ENCODE measurements at regions not wholly inside any gene's neighbourhood (a gene's known extent, or its start where the extent isn't known, plus 50 kb on each side); places are given as distances from the start of the nearest gene placed in this dataset.
"Not testable (repeated sequence)": the region's sequence is repeated elsewhere in the genome, so short reads cannot be mapped to it uniquely, and the experiment has no call there.

DNA sequence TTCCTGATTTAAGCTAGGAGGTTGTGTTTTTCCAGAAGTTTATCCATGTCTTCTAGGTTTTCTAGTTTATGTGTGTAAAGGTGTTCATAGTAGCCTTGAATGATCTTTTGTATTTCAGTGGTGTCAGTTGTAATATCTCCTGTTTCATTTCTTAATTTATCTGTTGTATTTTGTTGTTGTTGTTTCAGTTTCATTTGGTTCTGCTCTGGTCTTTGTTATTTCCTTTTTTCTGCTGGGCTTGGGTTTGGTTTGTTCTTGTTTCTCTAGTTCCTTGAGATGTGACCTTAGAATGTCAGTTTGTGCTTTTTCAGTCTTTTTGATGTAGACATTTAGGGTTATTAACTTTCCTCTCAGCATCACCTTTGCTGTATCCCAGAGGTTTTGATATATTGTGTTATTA is 62.8 kb downstream of the SCP2D1 start:
- H3K4me2 ChIP-seq; H3K9me3 ChIP-seq; H4K20me1 ChIP-seq (ENCODE audit: insufficient read depth); H3K79me2 ChIP-seq (ENCODE audit: insufficient read depth); H3F3A ChIP-seq (replicated peaks; ENCODE audit: insufficient read depth); H3K27ac ChIP-seq (ENCODE audit: low read depth in 2 of 2, low read length in 1 of 2); H2AFZ ChIP-seq (ENCODE audit: low read depth); H3K27me3 ChIP-seq (ENCODE audit: insufficient read depth); H3K4me1 ChIP-seq (ENCODE audit: control insufficient read depth in 1 of 2, insufficient read depth in 2 of 2, low read depth in 1 of 2, low read length in 1 of 2); H3K4me3 ChIP-seq (ENCODE audit: low read depth in 2 of 2, low read length in 1 of 2); H3K36me3 ChIP-seq (replicated peaks in 1 of 2; ENCODE audit: control insufficient read depth in 1 of 2, insufficient read depth in 2 of 2, low read length in 1 of 2); CTCF ChIA-PET; H3K9me2 ChIP-seq; H3K9ac ChIP-seq; DNase-seq; POLR2A ChIA-PET: not testable (repeated sequence)

DNA sequence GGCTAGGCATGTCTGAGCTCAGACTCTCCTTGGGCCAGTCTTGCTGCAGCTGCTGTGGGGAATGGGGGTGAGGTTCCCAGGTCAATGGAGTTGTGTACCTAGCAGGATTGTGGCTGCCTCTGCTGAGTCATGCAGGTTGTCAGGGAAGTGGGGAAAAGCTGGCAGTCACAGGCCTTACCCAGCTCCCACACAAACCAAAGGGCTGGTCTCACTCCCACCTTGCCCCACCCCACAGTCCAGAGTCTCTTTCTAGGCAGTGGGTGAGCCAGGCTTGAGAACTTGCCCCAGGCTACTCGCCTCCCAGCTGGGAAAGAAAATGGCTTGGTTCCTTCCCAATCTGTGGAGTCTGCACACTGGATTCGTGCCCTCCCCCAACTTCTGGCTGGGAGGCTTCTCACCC is 65.7 kb downstream of the SCP2D1 start:
- H3K27ac ChIP-seq (ENCODE audit: low read depth in 2 of 2, low read length in 1 of 2): no peak overlapping the region
- H3K4me2 ChIP-seq: no peak overlapping the region
- no peak for TF ChIP-seq CTCF (IDR thresholded peaks at IDR 0.05)
- no peak for TF ChIP-seq ZBTB33 (IDR thresholded peaks at IDR 0.05; ENCODE audit: borderline replicate concordance, low read depth)
- no peak for TF ChIP-seq SIN3A (IDR thresholded peaks at IDR 0.05; ENCODE audit: borderline replicate concordance, low read depth, low read length)
- no peak for TF ChIP-seq MEF2A (IDR thresholded peaks at IDR 0.05; ENCODE audit: borderline replicate concordance, low read depth)
- TF ChIP-seq, protein P1, sequence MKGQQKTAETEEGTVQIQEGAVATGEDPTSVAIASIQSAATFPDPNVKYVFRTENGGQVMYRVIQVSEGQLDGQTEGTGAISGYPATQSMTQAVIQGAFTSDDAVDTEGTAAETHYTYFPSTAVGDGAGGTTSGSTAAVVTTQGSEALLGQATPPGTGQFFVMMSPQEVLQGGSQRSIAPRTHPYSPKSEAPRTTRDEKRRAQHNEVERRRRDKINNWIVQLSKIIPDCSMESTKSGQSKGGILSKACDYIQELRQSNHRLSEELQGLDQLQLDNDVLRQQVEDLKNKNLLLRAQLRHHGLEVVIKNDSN (IDR thresholded peaks at IDR 0.05; ENCODE audit: borderline replicate concordance, low read depth): no peak
- no peak for TF ChIP-seq FOXJ3 (CRISPR knock-in tag; IDR thresholded peaks at IDR 0.05)
- no peak for TF ChIP-seq PBX3 (IDR thresholded peaks at IDR 0.05)
- no peak for TF ChIP-seq REST (IDR thresholded peaks at IDR 0.05; ENCODE audit: low read depth, low read length)
- TF ChIP-seq GABPA (IDR thresholded peaks at IDR 0.05; ENCODE audit: low read depth): no peak
- no peak for TF ChIP-seq CHD2 (IDR thresholded peaks at IDR 0.05; ENCODE audit: low read length, partially characterized antibody)
- TF ChIP-seq MXI1 (IDR thresholded peaks at IDR 0.05; ENCODE audit: low read depth, low read length): no peak
- H3K9me2 ChIP-seq: no peaks in the 10 kb centered on the region
- CTCF ChIA-PET: no interaction called here
- H4K20me1 ChIP-seq (ENCODE audit: insufficient read depth): no peaks in the 10 kb centered on the region
- H3K9ac ChIP-seq: no peak overlapping the region
- no peaks in the 10 kb centered on the region for H3K9me3 ChIP-seq
- H3F3A ChIP-seq (replicated peaks; ENCODE audit: insufficient read depth): no peaks in the 10 kb centered on the region
- H3K36me3 ChIP-seq (replicated peaks in 1 of 2; ENCODE audit: control insufficient read depth in 1 of 2, insufficient read depth in 2 of 2, low read length in 1 of 2): no peaks in the 10 kb centered on the region
- H3K4me1 ChIP-seq (ENCODE audit: control insufficient read depth in 1 of 2, insufficient read depth in 2 of 2, low read depth in 1 of 2, low read length in 1 of 2): no peaks in the 10 kb centered on the region
- no peaks in the 10 kb centered on the region for H3K27me3 ChIP-seq (ENCODE audit: insufficient read depth)
- H3K79me2 ChIP-seq (ENCODE audit: insufficient read depth): no peaks in the 10 kb centered on the region
- POLR2A ChIA-PET: no interaction called here
- WGBS (ENCODE audit: low lambda C conversion rate): 0% methylated on average over 1 of the region's 2 CpGs
- DNase-seq: no peak
- H3K4me3 ChIP-seq (ENCODE audit: low read depth in 2 of 2, low read length in 1 of 2): no peak overlapping the region
- H2AFZ ChIP-seq (ENCODE audit: low read depth): no peak overlapping the region
